PC-9 (cell line): ENCODE measurements at regions not wholly inside any gene's neighbourhood (a gene's known extent, or its start where the extent isn't known, plus 50 kb on each side); places are given as distances from the start of the nearest gene placed in this dataset.

Experiments
- BruUV-seq: library from RNA; stranded (reverse); fragments of 400-500 nt; replicated peaks from 2 replicates; lab custom pipeline; 2021; lab: Mats Ljungman, UMichigan
- CTCF ChIA-PET: fragments of 300-600 bp; sonication (Branson Sonifier 250); formaldehyde crosslinking; loops from one replicate; lab custom pipeline; 2022; ENCODE audit warnings: antibody characterized with exemption; lab: Charles Lee
- POLR2A ChIA-PET: fragments of 300-600 bp; sonication (Branson Sonifier 250); formaldehyde crosslinking; loops from one replicate; lab custom pipeline; 2022; ENCODE audit warnings: antibody characterized with exemption; ENCODE audit not compliant: unreplicated experiment; lab: Charles Lee
- DNase-seq, 2 experiments: peaks; one replicate each; pipeline versions ENCODE4 v3.0.0 to v3.0.0-alpha.2; 2015 to 2022; ENCODE audit warnings: mixed read lengths in 1 of 2
- H2AFZ ChIP-seq: fragments of 200-600 bp; sonication (generic); 2 replicates; pipeline ENCODE4 v1.8.1; 2017; ENCODE audit warnings: antibody characterized with exemption
- H3F3A ChIP-seq: fragments of 200-600 bp; sonication (generic); 2 replicates; pipeline ENCODE4 v1.8.1; 2017; ENCODE audit warnings: antibody characterized with exemption, mild to moderate bottlenecking, low read depth; ENCODE audit not compliant: insufficient read depth
- H3K27ac ChIP-seq: fragments of 200-600 bp; sonication (generic); 2 replicates; pipeline ENCODE4 v1.6.1; 2016; ENCODE audit warnings: mixed run types
- H3K27me3 ChIP-seq: fragments of 200-600 bp; sonication (generic); 2 replicates; pipeline ENCODE4 v1.6.1; 2016; ENCODE audit warnings: low read depth, mixed run types; ENCODE audit not compliant: insufficient read depth
- H3K36me3 ChIP-seq: fragments of 200-600 bp; sonication (generic); 2 replicates; pipeline ENCODE4 v1.6.1; 2016; ENCODE audit warnings: low read depth, mixed run types
- H3K4me1 ChIP-seq: fragments of 200-600 bp; sonication (generic); replicated peaks from 2 replicates; pipeline ENCODE4 v1.6.1; 2016; ENCODE audit warnings: mixed run types; ENCODE audit not compliant: insufficient read depth
- H3K4me2 ChIP-seq: fragments of 200-600 bp; sonication (generic); 2 replicates; pipeline ENCODE4 v1.6.1; 2017; ENCODE audit warnings: mixed run types
- H3K4me3 ChIP-seq: fragments of 200-600 bp; sonication (generic); 2 replicates; pipeline ENCODE4 v1.6.1; 2016; ENCODE audit warnings: mixed run types
- H3K79me2 ChIP-seq: fragments of 200-600 bp; sonication (generic); 2 replicates; pipeline ENCODE4 v1.6.1; 2017; ENCODE audit warnings: low read depth, mixed run types
- H3K9me2 ChIP-seq: fragments of 200-600 bp; sonication (generic); 2 replicates; pipeline ENCODE4 v1.8.1; 2017; ENCODE audit warnings: mild to moderate bottlenecking; ENCODE audit not compliant: insufficient read depth
- H3K9me3 ChIP-seq: fragments of 200-600 bp; sonication (generic); 2 replicates; pipeline ENCODE4 v1.8.1; 2016; ENCODE audit warnings: low read depth; ENCODE audit not compliant: insufficient read depth
- H4K20me1 ChIP-seq: fragments of 200-600 bp; sonication (generic); 2 replicates; pipeline ENCODE4 v1.8.1; 2017; ENCODE audit not compliant: insufficient read depth
- EZH2 ChIP-seq: fragments of 200-600 bp; sonication (generic); IDR thresholded peaks from 2 replicates; pipeline ENCODE4 v1.8.0; 2017; ENCODE audit warnings: antibody characterized with exemption, low read depth
- intact Hi-C: fragments of 100-400 bp; cut with micrococcal nuclease; formaldehyde crosslinking; loops from one replicate; pipeline ENCODE4 v1.10.0; 2022; ENCODE audit not compliant: unreplicated experiment
- TF ChIP-seq, protein P1 (sequence below): fragments of 200-600 bp; sonication (generic); conservative IDR thresholded peaks from 2 replicates; pipeline ENCODE4 v1.6.1; 2017; ENCODE audit warnings: mixed run types, antibody characterized with exemption, mild to moderate bottlenecking, moderate library complexity

DNA sequence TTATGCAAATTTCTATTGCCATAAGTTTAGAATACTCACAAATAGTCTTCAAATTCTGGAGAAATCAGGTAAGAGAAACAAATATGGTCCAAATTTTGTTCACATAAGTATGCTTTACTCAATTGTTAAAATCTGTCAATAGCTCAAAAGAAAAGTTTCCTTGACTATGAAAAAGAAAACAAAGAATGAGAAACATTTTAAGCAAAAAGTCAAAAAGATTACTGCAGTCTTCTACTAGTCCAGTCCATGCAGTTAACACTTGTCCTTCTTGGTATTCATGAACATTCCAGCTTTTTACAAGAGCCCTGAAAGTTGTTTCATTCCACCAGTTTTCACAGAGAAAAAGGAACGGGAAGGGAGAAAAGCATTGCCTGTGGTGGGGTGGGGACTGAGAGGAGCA lies 54.7 kb upstream of the ZXDA start:
- H3K27ac ChIP-seq, result no peak overlapping the region
- ChIA-PET POLR2A (no interaction called here), CTCF (no interaction called here)
- H3F3A ChIP-seq, result no peaks in the 10 kb centered on the region
- no peaks in the 10 kb centered on the region for H3K4me1 ChIP-seq
- no peaks in the 10 kb centered on the region for H3K9me2 ChIP-seq
- no peak overlapping the region for H3K4me2 ChIP-seq
- no peak overlapping the region for H2AFZ ChIP-seq
- BruUV-seq, result no TSS peak
- H3K9me3 ChIP-seq, result no peaks in the 10 kb centered on the region
- H4K20me1 ChIP-seq, result no peaks in the 10 kb centered on the region
- intact Hi-C loops, result no loop called here
- H3K79me2 ChIP-seq, result no peaks in the 10 kb centered on the region
- DNase-seq, result no peak
- H3K4me3 ChIP-seq, result no peak overlapping the region
- TF ChIP-seq, protein P1, sequence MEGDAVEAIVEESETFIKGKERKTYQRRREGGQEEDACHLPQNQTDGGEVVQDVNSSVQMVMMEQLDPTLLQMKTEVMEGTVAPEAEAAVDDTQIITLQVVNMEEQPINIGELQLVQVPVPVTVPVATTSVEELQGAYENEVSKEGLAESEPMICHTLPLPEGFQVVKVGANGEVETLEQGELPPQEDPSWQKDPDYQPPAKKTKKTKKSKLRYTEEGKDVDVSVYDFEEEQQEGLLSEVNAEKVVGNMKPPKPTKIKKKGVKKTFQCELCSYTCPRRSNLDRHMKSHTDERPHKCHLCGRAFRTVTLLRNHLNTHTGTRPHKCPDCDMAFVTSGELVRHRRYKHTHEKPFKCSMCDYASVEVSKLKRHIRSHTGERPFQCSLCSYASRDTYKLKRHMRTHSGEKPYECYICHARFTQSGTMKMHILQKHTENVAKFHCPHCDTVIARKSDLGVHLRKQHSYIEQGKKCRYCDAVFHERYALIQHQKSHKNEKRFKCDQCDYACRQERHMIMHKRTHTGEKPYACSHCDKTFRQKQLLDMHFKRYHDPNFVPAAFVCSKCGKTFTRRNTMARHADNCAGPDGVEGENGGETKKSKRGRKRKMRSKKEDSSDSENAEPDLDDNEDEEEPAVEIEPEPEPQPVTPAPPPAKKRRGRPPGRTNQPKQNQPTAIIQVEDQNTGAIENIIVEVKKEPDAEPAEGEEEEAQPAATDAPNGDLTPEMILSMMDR, result no peak
- no peak for TF ChIP-seq EZH2
- no peaks in the 10 kb centered on the region for H3K27me3 ChIP-seq
- H3K36me3 ChIP-seq, result no peaks in the 10 kb centered on the region
